ENCODE measurements at regions not wholly inside any gene's neighbourhood (a gene's known extent, or its start where the extent isn't known, plus 50 kb on each side); places are given as distances from the start of the nearest gene placed in this dataset.

DNA sequence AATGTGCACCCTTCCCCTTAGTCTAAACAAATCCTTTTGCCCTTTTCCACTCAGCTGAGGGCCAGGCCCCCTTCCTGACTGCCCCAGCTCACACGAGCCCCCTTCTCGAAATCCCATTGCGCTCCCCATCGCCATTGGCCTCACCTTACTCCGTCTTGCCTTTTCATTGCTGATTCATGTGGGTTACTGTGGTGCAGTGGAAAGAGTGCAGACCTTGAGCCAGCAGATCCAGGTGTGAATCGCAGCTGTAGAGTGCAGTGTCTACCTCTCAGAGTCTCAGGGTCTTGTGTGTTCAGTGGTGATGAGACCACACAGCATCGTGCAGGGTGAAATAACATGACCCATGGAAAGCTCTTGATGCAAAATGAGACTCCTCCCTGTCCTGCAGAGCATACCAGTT is 132.4 kb upstream of the APCDD1 start:
- H3K4me1 ChIP-seq (replicated peaks; ENCODE audit: insufficient read depth) = no peaks in the 10 kb centered on the region
- 0 out of 2 replicates have a peak, but pooled peaks cover 2% of the 10 kb centered on the region for H3K9me2 ChIP-seq (ENCODE audit: insufficient read depth)
- H3K27me3 ChIP-seq (ENCODE audit: insufficient read depth, low read depth) = no peaks in the 10 kb centered on the region
- no peaks in the 10 kb centered on the region for H3K36me3 ChIP-seq (ENCODE audit: low read depth)
- H3K9me3 ChIP-seq (ENCODE audit: insufficient read depth, low read depth) = no peaks in the 10 kb centered on the region
- no peak overlapping the region for H3K4me3 ChIP-seq
- H4K20me1 ChIP-seq (ENCODE audit: insufficient read depth) = no peaks in the 10 kb centered on the region; the same call in 1 of the 2 replicates
- no peak overlapping the region for H3K4me2 ChIP-seq
- no peaks in the 10 kb centered on the region for H3K79me2 ChIP-seq (ENCODE audit: low read depth)
- no peak overlapping the region for H3K27ac ChIP-seq
- no peak for DNase-seq
- H2AFZ ChIP-seq = no peak overlapping the region
- no TSS peak for BruUV-seq (replicated peaks)
- no peak for TF ChIP-seq EZH2 (IDR thresholded peaks at IDR 0.05; ENCODE audit: low read depth)
- TF ChIP-seq, protein P1, sequence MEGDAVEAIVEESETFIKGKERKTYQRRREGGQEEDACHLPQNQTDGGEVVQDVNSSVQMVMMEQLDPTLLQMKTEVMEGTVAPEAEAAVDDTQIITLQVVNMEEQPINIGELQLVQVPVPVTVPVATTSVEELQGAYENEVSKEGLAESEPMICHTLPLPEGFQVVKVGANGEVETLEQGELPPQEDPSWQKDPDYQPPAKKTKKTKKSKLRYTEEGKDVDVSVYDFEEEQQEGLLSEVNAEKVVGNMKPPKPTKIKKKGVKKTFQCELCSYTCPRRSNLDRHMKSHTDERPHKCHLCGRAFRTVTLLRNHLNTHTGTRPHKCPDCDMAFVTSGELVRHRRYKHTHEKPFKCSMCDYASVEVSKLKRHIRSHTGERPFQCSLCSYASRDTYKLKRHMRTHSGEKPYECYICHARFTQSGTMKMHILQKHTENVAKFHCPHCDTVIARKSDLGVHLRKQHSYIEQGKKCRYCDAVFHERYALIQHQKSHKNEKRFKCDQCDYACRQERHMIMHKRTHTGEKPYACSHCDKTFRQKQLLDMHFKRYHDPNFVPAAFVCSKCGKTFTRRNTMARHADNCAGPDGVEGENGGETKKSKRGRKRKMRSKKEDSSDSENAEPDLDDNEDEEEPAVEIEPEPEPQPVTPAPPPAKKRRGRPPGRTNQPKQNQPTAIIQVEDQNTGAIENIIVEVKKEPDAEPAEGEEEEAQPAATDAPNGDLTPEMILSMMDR (conservative IDR thresholded peaks at IDR 0.05) = no peak
- intact Hi-C loops (cut with micrococcal nuclease; ENCODE audit: unreplicated experiment) = no loop called here
- H3F3A ChIP-seq (ENCODE audit: insufficient read depth, low read depth) = no peaks in the 10 kb centered on the region
- ChIA-PET POLR2A (ENCODE audit: unreplicated experiment) (no interaction called here), CTCF (no interaction called here)

DNA sequence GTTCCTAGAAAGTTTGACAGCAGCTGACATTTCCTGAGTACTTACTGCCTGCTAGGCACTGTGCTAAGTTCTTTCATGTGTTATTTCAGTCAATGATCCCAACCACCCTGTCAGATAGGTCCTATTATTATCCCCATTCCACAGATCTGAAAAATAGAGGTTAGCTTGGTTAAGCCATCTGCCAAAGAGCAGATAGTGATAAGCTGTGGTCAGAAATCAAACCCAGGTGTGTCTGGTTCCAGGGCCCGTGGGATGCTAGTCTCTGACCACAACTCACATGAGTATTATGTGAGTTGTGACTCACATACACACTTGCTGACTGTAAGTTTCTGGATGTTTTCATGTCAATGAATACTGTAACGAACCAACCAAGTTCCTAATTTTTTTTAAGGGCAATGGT is 132.0 kb upstream of the APCDD1 start:
- CTCF ChIA-PET = no interaction called here
- Histone ChIP-seq H3K79me2 (ENCODE audit: low read depth) (no peaks in the 10 kb centered on the region), H4K20me1 (ENCODE audit: insufficient read depth) (no peaks in the 10 kb centered on the region; the same call in 1 of the 2 replicates), H3K4me2 (no peak overlapping the region), H2AFZ (no peak overlapping the region), H3F3A (ENCODE audit: insufficient read depth, low read depth) (no peaks in the 10 kb centered on the region), H3K36me3 (ENCODE audit: low read depth) (no peaks in the 10 kb centered on the region), H3K4me1 (replicated peaks; ENCODE audit: insufficient read depth) (no peaks in the 10 kb centered on the region), H3K4me3 (no peak overlapping the region), H3K9me3 (ENCODE audit: insufficient read depth, low read depth) (no peaks in the 10 kb centered on the region), H3K27ac (no peak overlapping the region), H3K27me3 (ENCODE audit: insufficient read depth, low read depth) (no peaks in the 10 kb centered on the region), H3K9me2 (ENCODE audit: insufficient read depth) (0 out of 2 replicates have a peak, but pooled peaks cover 3% of the 10 kb centered on the region)
- TF ChIP-seq, protein P1 (conservative IDR thresholded peaks at IDR 0.05) = no peak
- TF ChIP-seq EZH2 (IDR thresholded peaks at IDR 0.05; ENCODE audit: low read depth) = no peak
- intact Hi-C loops (cut with micrococcal nuclease; ENCODE audit: unreplicated experiment) = no loop called here
- no TSS peak for BruUV-seq (replicated peaks)
- DNase-seq = no peak
- POLR2A ChIA-PET (ENCODE audit: unreplicated experiment) = no interaction called here

DNA sequence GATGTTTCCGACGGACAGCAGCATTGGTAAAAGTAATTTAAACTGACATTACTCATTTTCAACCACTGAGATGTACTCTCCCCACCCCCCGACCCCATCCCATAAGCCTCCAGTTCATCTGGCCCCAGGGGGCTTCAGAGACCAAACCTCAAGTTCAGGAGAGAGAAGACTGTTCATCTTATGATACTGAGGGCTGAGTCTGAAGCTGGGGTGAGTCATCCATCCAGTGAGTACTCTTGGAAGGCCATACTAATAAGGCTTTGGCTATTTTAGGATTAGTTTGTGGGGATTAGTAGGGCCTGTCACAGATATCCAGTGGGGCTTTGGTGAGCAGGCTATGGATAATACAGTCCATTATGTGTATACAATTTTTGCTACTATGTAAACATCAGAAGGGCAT is 125.3 kb upstream of the APCDD1 start:
- no peaks in the 10 kb centered on the region for H3K27me3 ChIP-seq (ENCODE audit: insufficient read depth, low read depth)
- intact Hi-C loops (cut with micrococcal nuclease; ENCODE audit: unreplicated experiment) = no loop called here
- H3K9me3 ChIP-seq (ENCODE audit: insufficient read depth, low read depth) = no peaks in the 10 kb centered on the region
- TF ChIP-seq EZH2 (IDR thresholded peaks at IDR 0.05; ENCODE audit: low read depth) = no peak
- TF ChIP-seq, protein P1 (conservative IDR thresholded peaks at IDR 0.05) = no peak
- H3K4me2 ChIP-seq = no peak overlapping the region
- H3K4me1 ChIP-seq (replicated peaks; ENCODE audit: insufficient read depth) = no peaks in the 10 kb centered on the region
- H3K27ac ChIP-seq = no peak overlapping the region
- no peaks in the 10 kb centered on the region for H4K20me1 ChIP-seq (ENCODE audit: insufficient read depth)
- BruUV-seq (replicated peaks) = no TSS peak
- POLR2A ChIA-PET (ENCODE audit: unreplicated experiment) = interaction anchor here (0.6 kb wide), 1 partner anchor 809 kb away, joined by 3 read pairs; no protein-coding TSS in a partner anchor
- CTCF ChIA-PET = no interaction called here
- H2AFZ ChIP-seq = no peak overlapping the region
- H3K36me3 ChIP-seq (ENCODE audit: low read depth) = no peaks in the 10 kb centered on the region
- H3K4me3 ChIP-seq = no peak overlapping the region
- no peaks in the 10 kb centered on the region for H3F3A ChIP-seq (ENCODE audit: insufficient read depth, low read depth)
- no peaks in the 10 kb centered on the region for H3K79me2 ChIP-seq (ENCODE audit: low read depth)
- H3K9me2 ChIP-seq (ENCODE audit: insufficient read depth) = 0 out of 2 replicates have a peak, but pooled peaks cover 3% of the 10 kb centered on the region
- DNase-seq = no peak
